Ovary (tissue), 7 donors: ENCODE measurements at regions not wholly inside any gene's neighbourhood (a gene's known extent, or its start where the extent isn't known, plus 50 kb on each side); places are given as distances from the start of the nearest gene placed in this dataset.

Experiments used
- DNase-seq, 5 donors: peaks; one replicate each; pipeline ENCODE4 v3.0.0-alpha.2; 2019 to 2020
- H3K27ac ChIP-seq, 2 donors: fragments of 200-600 bp; one replicate each; pipeline versions ENCODE4 v1.5.1 to v1.8.0; 2019 to 2022
- H3K27me3 ChIP-seq: fragments of 200-600 bp; one replicate; pipeline ENCODE4 v1.8.0; 2022
- H3K36me3 ChIP-seq: fragments of 200-600 bp; sonication (generic); one replicate; pipeline ENCODE4 v1.5.1; 2019
- H3K4me1 ChIP-seq: one replicate; pipeline ENCODE4 v1.8.1; 2013; ENCODE audit warnings: mild to moderate bottlenecking, moderate library complexity; ENCODE audit not compliant: insufficient read depth
- H3K4me3 ChIP-seq: fragments of 200-600 bp; sonication (generic); one replicate; pipeline ENCODE4 v1.5.1; 2017
- H3K9me3 ChIP-seq, 2 donors: fragments of 200-600 bp in 1 of 2; sonication (generic) in 1 of 2; one replicate each; pipeline versions ENCODE4 v1.5.1 to v1.8.1; 2013 to 2019; ENCODE audit warnings: mild to moderate bottlenecking in 1 of 2, moderate library complexity in 1 of 2
- CTCF ChIP-seq, 3 donors: fragments of 450-650 bp in 2 of 3; fragments of 200-600 bp in 1 of 3; IDR thresholded peaks; one replicate each; pipeline versions ENCODE4 v1.5.1 to v1.8.0; 2016 to 2022; ENCODE audit warnings: antibody characterized with exemption in 3 of 3, mild to moderate bottlenecking in 1 of 3
- EP300 ChIP-seq: sonication (generic); formaldehyde crosslinking; IDR thresholded peaks from one replicate; pipeline ENCODE4 v1.6.1; 2017; ENCODE audit warnings: antibody characterized with exemption
- POLR2A ChIP-seq: fragments of 450-650 bp; IDR thresholded peaks from one replicate; pipeline ENCODE4 v1.6.1; 2017; ENCODE audit warnings: antibody characterized with exemption, mild to moderate bottlenecking, moderate library complexity
- WGBS, 3 donors: extraction: QIAGEN DNeasy Blood & Tissue Kit in 1 of 3; methylation state at CpG; one replicate each; pipeline versions ENCODE4 v1.1.5 to v1.1.7; 2013 to 2017; 5-methylcytosine and 5-hydroxymethylcytosine counted together
- intact Hi-C, 4 donors: fragments of 100-400 bp; cut with DNase I; formaldehyde crosslinking; loops; one replicate each; pipeline versions ENCODE4 v1.11.0 to v1.15.1; 2022 to 2023
- donor health status: DM: no; HTN: no; CAD: no; lungs with moderate emphysema.
- donor health status: DM: no; HTN: no; CAD: no.
- donor health status: Bipolar disorder and iron deficiency.
- donor health status: DM: no; HTN: no; CAD: no.
- donor health status: DM: yes; HTN: yes; CAD: no.

- intact Hi-C loops: no loop called here
- no peak overlapping the region for H3K4me3 ChIP-seq
- peaks cover 1% of the 10 kb centered on the region for H3K4me1 ChIP-seq
- TF ChIP-seq CTCF (IDR thresholded peaks at IDR 0.05) (no peak), POLR2A (no peak), EP300 (no peak)
- no peak for DNase-seq
- WGBS, 3 donors: 32 to 33% (median 32%) methylated on average over 2 of the region's 2 CpGs
- H3K36me3 ChIP-seq: no peaks in the 10 kb centered on the region
- H3K27ac ChIP-seq: no peak overlapping the region
- no peaks in the 10 kb centered on the region for H3K27me3 ChIP-seq
- no peaks in the 10 kb centered on the region for H3K9me3 ChIP-seq
These were observed 77.6 kb upstream of the SASH1 start for GRCh38 chr6:148265054-148265453.

- H3K4me1 ChIP-seq: peaks cover 3% of the 10 kb centered on the region
- H3K9me3 ChIP-seq: no peaks in the 10 kb centered on the region
- intact Hi-C loops: no loop called here
- 97 to 99% (median 99%) methylated on average over 3 of the region's 3 CpGs for WGBS, 3 donors
- H3K4me3 ChIP-seq: no peak overlapping the region
- H3K36me3 ChIP-seq: no peaks in the 10 kb centered on the region
- DNase-seq: no peak
- H3K27ac ChIP-seq: no peak overlapping the region
- H3K27me3 ChIP-seq: no peaks in the 10 kb centered on the region
- TF ChIP-seq CTCF (IDR thresholded peaks at IDR 0.05) (no peak), EP300 (no peak), POLR2A (no peak)
These were observed 73.3 kb upstream of the SASH1 start for GRCh38 chr6:148269386-148269785.

DNA sequence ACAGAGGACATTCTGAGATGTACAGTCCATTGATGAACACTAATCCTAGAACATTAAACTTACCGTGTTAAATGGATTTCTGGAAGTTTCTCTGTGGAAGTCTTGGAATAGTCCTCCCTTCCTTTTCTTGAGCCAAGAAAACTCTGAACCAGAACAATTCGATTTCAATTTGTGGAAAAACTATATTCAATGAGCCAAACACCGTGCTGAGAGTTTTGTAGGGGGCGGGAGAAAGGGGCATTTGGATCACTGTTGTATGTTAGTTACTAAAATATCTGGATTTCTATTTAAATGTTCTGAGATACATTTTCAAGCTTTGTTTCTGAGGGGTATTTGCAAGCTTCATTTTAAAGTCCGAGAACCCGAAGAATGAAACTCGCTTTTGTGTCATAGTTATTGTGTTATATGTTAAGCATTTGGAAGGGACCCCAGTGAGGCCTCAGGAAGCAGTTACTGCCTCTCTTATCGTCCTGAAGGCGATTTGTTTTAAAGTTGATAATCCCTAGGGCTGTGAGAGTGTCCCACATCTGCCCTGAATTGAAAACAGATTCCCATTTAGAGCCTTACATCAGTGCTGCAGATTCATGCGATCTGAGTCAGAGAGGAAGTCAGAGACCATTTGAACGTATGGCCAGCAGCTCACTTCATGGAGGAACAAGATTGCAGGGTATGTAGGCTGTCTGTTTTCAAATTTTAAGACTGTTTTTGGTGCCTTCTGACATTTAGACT lies 70.8 kb upstream of the SASH1 start:
- no peaks in the 10 kb centered on the region for H3K36me3 ChIP-seq
- intact Hi-C loops: no loop called here
- no peaks in the 10 kb centered on the region for H3K27me3 ChIP-seq
- H3K27ac ChIP-seq: no peak overlapping the region
- 28 to 37% (median 33%) methylated on average over 11 of the region's 11 CpGs for WGBS, 3 donors
- TF ChIP-seq POLR2A (no peak), CTCF (IDR thresholded peaks at IDR 0.05) (no peak), EP300 (no peak)
- DNase-seq: no peak
- H3K4me3 ChIP-seq: peak overlapping the region; percentile 5
- no peaks in the 10 kb centered on the region for H3K9me3 ChIP-seq
- H3K4me1 ChIP-seq: peaks cover 3% of the 10 kb centered on the region

- DNase-seq: no peak
- H3K27ac ChIP-seq: no peak overlapping the region
- H3K4me3 ChIP-seq: no peak overlapping the region
- H3K36me3 ChIP-seq: no peaks in the 10 kb centered on the region
- H3K9me3 ChIP-seq: no peaks in the 10 kb centered on the region
- 48 to 60% (median 58%) methylated on average over 7 of the region's 7 CpGs for WGBS, 3 donors
- intact Hi-C loops: no loop called here
- peaks cover 2% of the 10 kb centered on the region for H3K4me1 ChIP-seq
- TF ChIP-seq EP300 (no peak), POLR2A (no peak), CTCF (IDR thresholded peaks at IDR 0.05) (no peak)
- no peaks in the 10 kb centered on the region for H3K27me3 ChIP-seq
These were observed 70.0 kb upstream of the SASH1 start for GRCh38 chr6:148272597-148272996.
